Skeletal muscle satellite cell (primary cell): ENCODE measurements at regions not wholly inside any gene's neighbourhood (a gene's known extent, or its start where the extent isn't known, plus 50 kb on each side); places are given as distances from the start of the nearest gene placed in this dataset.

Source experiments
- H3K27me3 ChIP-seq: 2 replicates; pipeline ENCODE4 v1.7.0; 2013; ENCODE audit warnings: low read length; ENCODE audit not compliant: control insufficient read depth, insufficient read depth
- H3K36me3 ChIP-seq: 2 replicates; pipeline ENCODE4 v1.7.0; 2013; ENCODE audit warnings: mild to moderate bottlenecking, control low read depth, low read length; ENCODE audit not compliant: insufficient read depth
- H3K4me1 ChIP-seq: 2 replicates; pipeline ENCODE4 v1.7.0; 2013; ENCODE audit warnings: low read length; ENCODE audit not compliant: control insufficient read depth, insufficient read depth
- H3K4me2 ChIP-seq: 2 replicates; pipeline ENCODE4 v1.7.0; 2013; ENCODE audit warnings: mild to moderate bottlenecking, low read length
- H3K4me3 ChIP-seq: 2 replicates; pipeline ENCODE4 v1.7.0; 2013; ENCODE audit warnings: low read length
- H3K9ac ChIP-seq: 2 replicates; pipeline ENCODE4 v1.7.0; 2013; ENCODE audit warnings: mild to moderate bottlenecking, low read depth, low read length, moderate library complexity
- H3K9me3 ChIP-seq: replicated peaks from 2 replicates; pipeline ENCODE4 v1.7.0; 2013; ENCODE audit warnings: mild to moderate bottlenecking, control low read depth, low read length

DNA sequence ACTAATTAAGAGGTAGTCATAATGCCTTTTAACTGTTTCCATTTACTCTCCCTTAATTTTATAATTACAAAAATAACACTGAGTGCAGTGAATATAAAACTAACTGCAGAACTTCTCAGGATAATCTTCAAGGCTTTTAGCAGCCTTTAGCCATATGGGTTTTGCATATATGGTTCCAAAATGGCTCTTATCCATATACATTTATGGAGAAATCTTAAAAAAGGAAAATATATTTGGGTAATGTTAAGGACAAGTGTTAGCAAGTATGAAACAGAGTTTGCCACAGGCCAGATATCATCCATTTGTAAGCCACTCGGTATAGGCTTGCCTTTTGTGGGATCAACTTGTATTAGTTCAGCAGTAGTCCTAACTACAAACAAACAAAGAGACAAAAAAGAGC, 423.4 kb downstream of the PDHA2 start:
- no peak overlapping the region for H3K4me2 ChIP-seq
- no peak overlapping the region for H3K4me3 ChIP-seq
- H3K27me3 ChIP-seq = no peaks in the 10 kb centered on the region
- no peaks in the 10 kb centered on the region for H3K9me3 ChIP-seq
- no peaks in the 10 kb centered on the region for H3K36me3 ChIP-seq
- H3K4me1 ChIP-seq = no peaks in the 10 kb centered on the region
- no peak overlapping the region for H3K9ac ChIP-seq

DNA sequence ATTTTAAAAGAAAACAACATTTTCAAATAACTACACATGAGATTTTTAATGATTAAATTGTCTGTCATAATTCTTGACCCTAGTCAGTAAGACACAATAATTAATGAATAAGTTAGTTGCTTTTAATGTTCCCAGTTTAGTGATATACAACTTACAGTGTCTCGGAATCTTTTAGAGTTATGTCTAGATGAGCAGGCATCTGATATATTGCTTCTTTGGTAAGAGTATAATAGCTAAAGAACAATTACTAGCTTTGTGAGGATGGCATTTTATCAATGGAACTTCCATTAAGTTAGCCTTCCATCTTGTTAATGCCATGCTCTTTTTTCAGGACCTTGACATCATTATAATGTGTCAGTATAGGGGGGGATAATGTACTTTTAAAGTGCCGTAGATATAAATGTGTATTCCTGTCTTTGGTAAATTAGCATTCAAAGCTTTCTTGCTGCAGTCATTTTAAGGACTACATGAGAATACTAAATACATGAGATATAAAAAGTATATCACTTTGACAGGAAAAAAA, 425.1 kb downstream of the PDHA2 start:
- no peak overlapping the region for H3K9ac ChIP-seq
- H3K4me3 ChIP-seq = no peak overlapping the region
- H3K9me3 ChIP-seq = no peaks in the 10 kb centered on the region
- no peaks in the 10 kb centered on the region for H3K27me3 ChIP-seq
- H3K4me2 ChIP-seq = no peak overlapping the region
- H3K36me3 ChIP-seq = no peaks in the 10 kb centered on the region
- H3K4me1 ChIP-seq = no peaks in the 10 kb centered on the region

DNA sequence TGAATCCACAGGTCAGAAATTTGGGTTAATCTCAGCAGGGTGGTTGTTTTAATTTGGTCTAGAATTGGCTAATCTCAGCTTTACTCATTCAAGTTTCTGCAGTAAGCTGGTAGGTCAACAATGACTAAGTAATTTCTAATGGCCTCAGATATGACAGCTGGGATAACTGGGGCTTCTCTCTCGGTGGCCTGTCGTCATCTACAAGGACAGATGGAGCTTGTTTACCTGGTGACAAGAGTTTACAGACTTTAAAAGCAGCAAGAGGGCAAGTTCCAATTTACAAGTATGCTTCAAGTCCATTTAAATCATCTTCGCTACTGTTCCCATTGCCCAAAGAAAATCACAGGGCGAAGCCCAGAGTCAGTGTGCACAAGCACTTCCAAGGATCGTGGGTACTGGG, 453.9 kb downstream of the PDHA2 start:
- H3K9ac ChIP-seq = no peak overlapping the region
- H3K4me1 ChIP-seq = no peaks in the 10 kb centered on the region
- H3K4me3 ChIP-seq = no peak overlapping the region
- no peaks in the 10 kb centered on the region for H3K9me3 ChIP-seq
- no peaks in the 10 kb centered on the region for H3K36me3 ChIP-seq
- H3K4me2 ChIP-seq = no peak overlapping the region
- H3K27me3 ChIP-seq = no peaks in the 10 kb centered on the region

DNA sequence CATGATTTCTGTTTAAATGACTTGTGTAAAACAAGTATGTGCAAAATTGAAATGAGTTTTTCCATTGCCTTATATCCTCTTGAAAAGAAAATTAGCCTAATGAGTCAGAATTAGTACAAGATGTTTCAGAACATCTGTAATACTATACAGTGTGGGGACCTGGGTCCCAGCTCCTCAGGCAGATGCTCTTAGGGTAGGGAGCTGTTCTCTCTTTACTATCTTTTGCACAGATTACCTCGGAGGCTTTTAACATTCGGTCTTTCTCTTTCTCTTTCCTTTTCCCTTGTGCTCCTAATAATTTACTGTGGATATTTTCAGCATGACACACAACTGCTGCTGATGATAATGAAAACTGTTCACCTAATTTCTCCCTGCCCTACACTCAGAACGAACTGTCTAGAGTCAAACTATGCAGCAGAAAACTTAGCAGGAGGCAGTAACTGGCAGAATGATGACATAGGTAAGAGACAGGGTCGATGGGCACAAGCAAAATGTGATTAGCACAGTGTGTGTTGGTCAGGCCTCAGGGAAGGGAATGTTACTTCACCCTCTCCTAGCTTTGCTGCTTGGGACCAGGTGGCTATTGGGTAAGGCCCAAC, 455.3 kb downstream of the PDHA2 start:
- Histone ChIP-seq H3K4me3 (no peak overlapping the region), H3K27me3 (no peaks in the 10 kb centered on the region), H3K9ac (no peak overlapping the region), H3K4me1 (no peaks in the 10 kb centered on the region), H3K36me3 (no peaks in the 10 kb centered on the region), H3K4me2 (no peak overlapping the region), H3K9me3 (no peaks in the 10 kb centered on the region)

DNA sequence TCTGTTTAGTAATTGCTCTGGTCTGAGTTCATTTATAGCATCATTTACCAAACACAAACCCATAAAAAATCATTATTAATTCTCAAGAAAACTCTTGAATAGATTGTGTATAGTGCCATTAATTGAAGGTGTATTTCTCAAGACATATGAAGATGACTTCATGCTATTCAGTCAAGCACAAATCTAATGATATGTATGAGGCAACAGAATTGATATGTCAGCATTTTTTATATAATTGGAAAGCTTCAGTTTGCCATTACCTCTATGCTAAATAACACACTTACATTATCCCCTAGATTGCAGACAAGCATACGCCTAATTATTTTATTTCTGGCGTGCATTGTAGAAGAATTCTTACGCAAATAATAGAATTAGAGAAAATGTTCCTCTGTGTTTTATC, 461.8 kb downstream of the PDHA2 start:
- Histone ChIP-seq H3K27me3 (no peaks in the 10 kb centered on the region), H3K9ac (no peak overlapping the region), H3K4me3 (no peak overlapping the region), H3K4me1 (no peaks in the 10 kb centered on the region), H3K36me3 (no peaks in the 10 kb centered on the region), H3K4me2 (no peak overlapping the region), H3K9me3 (no peaks in the 10 kb centered on the region)

DNA sequence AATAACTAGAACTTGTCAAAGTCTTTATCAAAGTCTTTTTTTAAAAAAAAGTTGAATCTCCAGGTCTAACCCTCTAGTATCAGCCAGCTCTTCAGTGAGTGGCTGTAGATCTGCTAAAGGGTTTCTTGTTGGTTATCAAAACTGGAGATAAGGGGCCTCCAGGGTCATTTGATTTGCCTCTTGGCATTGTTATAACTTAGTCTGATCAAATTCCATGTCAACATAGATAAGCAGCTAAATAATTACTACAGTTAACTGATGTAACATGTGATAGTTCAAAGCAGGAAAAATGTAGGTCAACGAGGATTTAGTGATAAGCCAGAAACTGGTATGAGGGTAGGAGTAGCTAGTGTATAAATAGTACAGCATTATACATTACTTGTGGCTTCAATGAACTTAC, 465.1 kb downstream of the PDHA2 start:
- H3K4me1 ChIP-seq = no peaks in the 10 kb centered on the region
- no peaks in the 10 kb centered on the region for H3K27me3 ChIP-seq
- H3K4me3 ChIP-seq = no peak overlapping the region
- H3K9ac ChIP-seq = no peak overlapping the region
- no peaks in the 10 kb centered on the region for H3K36me3 ChIP-seq
- no peaks in the 10 kb centered on the region for H3K9me3 ChIP-seq
- no peak overlapping the region for H3K4me2 ChIP-seq

DNA sequence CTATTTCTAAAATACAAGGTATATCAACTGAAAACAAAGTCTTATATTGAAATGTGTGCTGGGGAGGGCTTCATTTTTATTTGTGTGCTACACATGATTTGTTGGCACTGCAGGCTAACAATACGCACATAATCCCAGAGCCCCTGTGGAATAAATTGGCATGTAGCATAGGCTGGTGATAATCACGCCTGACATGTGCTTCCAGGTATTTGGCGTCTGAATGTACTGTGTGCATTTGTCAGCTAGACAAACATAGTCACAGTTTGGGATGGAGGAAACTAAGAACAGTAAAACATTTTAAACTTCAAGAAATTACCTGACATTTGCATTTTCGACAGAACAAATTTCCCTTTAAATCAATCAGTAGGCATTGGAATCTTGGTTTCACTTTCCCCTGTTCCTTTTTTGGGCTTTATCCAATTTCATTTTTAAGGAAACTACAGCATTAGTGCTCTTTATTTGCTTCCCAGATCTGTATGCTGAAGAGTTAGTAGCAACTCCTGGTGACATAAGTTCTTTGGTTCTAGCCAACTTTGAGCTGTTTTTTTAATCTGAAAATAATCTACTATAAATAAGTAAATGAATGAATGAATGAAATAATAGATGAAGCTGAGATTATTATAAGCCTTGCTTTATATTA, 472.3 kb downstream of the PDHA2 start:
- H3K4me3 ChIP-seq = no peak overlapping the region
- H3K9ac ChIP-seq = no peak overlapping the region

DNA sequence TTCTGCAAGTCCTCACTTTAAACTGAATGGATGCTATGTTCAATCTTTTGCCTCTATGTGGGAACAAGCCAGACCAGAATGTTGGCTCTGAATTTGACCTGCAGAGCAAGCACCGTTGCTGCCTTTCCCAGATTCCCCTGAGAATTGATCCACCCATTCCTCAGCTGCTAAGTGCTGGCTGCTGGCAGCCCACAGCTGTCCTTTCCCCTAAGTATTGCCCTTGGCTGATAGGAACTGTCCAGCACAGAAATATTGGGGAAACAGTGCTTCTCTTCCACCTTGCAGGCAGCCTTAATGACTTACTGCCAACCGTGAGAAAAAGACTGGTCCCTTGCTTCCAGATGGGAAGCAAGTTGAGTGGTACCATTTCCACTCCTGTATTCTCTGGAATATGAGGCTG, 475.9 kb downstream of the PDHA2 start:
- H3K9me3 ChIP-seq = no peaks in the 10 kb centered on the region
- no peak overlapping the region for H3K4me3 ChIP-seq
- H3K4me1 ChIP-seq = no peaks in the 10 kb centered on the region
- no peak overlapping the region for H3K4me2 ChIP-seq
- no peaks in the 10 kb centered on the region for H3K36me3 ChIP-seq
- H3K27me3 ChIP-seq = no peaks in the 10 kb centered on the region
- H3K9ac ChIP-seq = no peak overlapping the region

More for the DNA sequence above, 472.3 kb downstream of the PDHA2 start:
- H3K9me3 ChIP-seq = no peaks in the 10 kb centered on the region
- no peaks in the 10 kb centered on the region for H3K36me3 ChIP-seq
- H3K4me2 ChIP-seq = peak overlapping the region; percentile 23
- no peaks in the 10 kb centered on the region for H3K27me3 ChIP-seq
- H3K4me1 ChIP-seq = no peaks in the 10 kb centered on the region

DNA sequence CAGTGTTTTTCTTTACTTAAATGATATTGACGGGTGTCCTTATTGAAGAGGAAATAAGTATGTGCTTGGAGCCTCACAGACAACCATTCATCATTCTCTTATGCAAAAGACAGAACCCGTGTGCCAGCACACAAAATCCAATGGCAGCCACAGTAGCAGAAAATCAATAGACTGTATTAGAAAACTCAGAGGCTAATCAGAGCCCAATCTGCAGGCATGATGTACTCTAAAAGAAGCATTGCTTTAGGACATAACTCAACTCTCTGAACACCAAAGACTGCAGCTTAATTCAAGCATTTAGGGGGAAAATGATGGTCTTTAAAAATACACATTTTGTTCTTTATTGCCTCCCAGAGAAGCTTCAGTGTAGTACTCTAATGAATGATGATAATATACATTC, 476.9 kb downstream of the PDHA2 start:
- Histone ChIP-seq H3K9me3 (no peaks in the 10 kb centered on the region), H3K36me3 (no peaks in the 10 kb centered on the region)

DNA sequence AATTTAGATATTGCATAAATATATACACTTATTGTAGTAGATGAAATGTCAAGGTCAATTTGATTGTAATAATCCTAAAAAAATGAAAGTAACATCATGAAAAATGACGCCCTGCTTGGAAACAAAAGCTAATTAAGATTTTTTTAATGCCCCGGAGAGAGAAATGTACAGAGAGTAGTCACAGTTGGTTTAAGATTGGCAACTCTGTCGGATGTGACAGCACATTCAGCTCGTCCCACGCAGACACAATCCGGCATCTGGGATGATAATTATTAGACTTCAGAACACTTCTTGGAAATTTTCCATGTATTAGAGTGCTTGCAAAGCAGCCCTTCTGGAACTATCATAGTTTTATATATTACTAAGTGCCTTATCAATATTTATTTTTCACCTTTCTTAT, 478.0 kb downstream of the PDHA2 start:
- Histone ChIP-seq H3K27me3 (no peaks in the 10 kb centered on the region), H3K9me3 (no peaks in the 10 kb centered on the region), H3K4me2 (no peak overlapping the region), H3K36me3 (no peaks in the 10 kb centered on the region), H3K9ac (no peak overlapping the region), H3K4me3 (no peak overlapping the region), H3K4me1 (no peaks in the 10 kb centered on the region)

More for the DNA sequence above, 476.9 kb downstream of the PDHA2 start:
- Histone ChIP-seq H3K4me3 (no peak overlapping the region), H3K4me2 (no peak overlapping the region), H3K4me1 (no peaks in the 10 kb centered on the region), H3K9ac (no peak overlapping the region), H3K27me3 (no peaks in the 10 kb centered on the region)

DNA sequence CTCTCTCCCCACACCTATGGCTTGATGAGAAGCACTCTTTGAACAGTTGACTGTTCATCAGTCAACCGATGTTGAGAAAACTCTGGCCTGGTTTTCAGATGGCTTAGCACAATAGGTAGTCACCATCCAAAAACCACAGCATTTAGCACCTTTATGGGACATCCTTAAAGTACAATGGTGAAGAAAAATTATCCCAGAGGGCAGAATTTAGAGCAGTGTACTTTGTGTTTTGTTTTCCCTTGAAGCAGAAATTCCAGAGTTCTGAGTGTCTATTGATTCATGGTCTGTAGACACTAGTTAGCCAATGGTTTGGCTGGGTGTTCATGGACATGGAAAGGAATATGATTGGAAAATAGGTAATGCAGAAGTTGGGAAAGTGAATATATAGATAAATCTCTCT, 487.0 kb downstream of the PDHA2 start:
- H3K4me1 ChIP-seq = no peaks in the 10 kb centered on the region
- no peak overlapping the region for H3K9ac ChIP-seq
- H3K27me3 ChIP-seq = no peaks in the 10 kb centered on the region
- H3K4me3 ChIP-seq = no peak overlapping the region
- no peaks in the 10 kb centered on the region for H3K36me3 ChIP-seq
- no peaks in the 10 kb centered on the region for H3K9me3 ChIP-seq
- H3K4me2 ChIP-seq = no peak overlapping the region

DNA sequence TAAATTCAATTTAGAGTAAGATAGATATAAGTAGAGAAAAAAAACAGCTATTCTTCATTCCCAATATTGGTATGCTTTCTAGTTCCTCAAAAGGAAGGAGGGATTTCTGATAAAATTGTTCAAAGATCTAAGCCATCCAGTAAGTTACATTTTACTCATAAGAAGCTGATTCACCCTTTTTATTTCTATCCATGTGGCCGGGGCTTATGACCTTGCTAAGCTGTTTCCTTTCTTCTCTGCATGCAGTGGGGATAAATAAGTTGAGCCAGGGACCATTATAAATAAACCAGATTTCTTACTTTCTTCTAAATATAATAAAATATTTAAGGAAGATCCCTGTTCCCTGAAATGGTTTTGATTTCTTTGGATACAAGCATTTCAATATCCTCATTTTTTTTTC, 502.3 kb downstream of the PDHA2 start:
- Histone ChIP-seq H3K4me3 (no peak overlapping the region), H3K4me2 (no peak overlapping the region), H3K9ac (no peak overlapping the region)

More for the DNA sequence above, 502.3 kb downstream of the PDHA2 start:
- Histone ChIP-seq H3K9me3 (no peaks in the 10 kb centered on the region), H3K27me3 (no peaks in the 10 kb centered on the region), H3K36me3 (no peaks in the 10 kb centered on the region), H3K4me1 (no peaks in the 10 kb centered on the region)
